A549 (cell line): ENCODE measurements at regions not wholly inside any gene's neighbourhood (a gene's known extent, or its start where the extent isn't known, plus 50 kb on each side); places are given as distances from the start of the nearest gene placed in this dataset.

Experiments
- CHD4 ChIP-seq: fragments of 200-600 bp; sonication (generic); IDR thresholded peaks from 2 replicates; pipeline ENCODE4 v1.6.1; 2016; ENCODE audit warnings: antibody characterized with exemption, mild to moderate bottlenecking, borderline replicate concordance
- EP300 ChIP-seq, 2 experiments: fragments of >200 bp; sonication (Bioruptor Twin); formaldehyde crosslinking; IDR thresholded peaks; 2 replicates in 1 of 2; 3 replicates in 1 of 2; pipeline ENCODE4 v1.6.1; 2016 to 2017
- ESRRA ChIP-seq: fragments of 150-350 bp; IDR thresholded peaks from 2 replicates; pipeline ENCODE4 v1.6.1; 2014; ENCODE audit warnings: mild to moderate bottlenecking, low read length, borderline replicate concordance
- HDAC2 ChIP-seq: fragments of 200-600 bp; sonication (generic); IDR thresholded peaks from 2 replicates; pipeline ENCODE4 v1.6.1; 2016
- MAFK ChIP-seq: fragments of 450-650 bp; IDR thresholded peaks from 2 replicates; pipeline ENCODE4 v1.6.1; 2014; ENCODE audit not compliant: partially characterized antibody
- MYC ChIP-seq: IDR thresholded peaks from 2 replicates; pipeline ENCODE4 v1.6.1; 2012; ENCODE audit warnings: mild to moderate bottlenecking, inconsistent platforms, low read length, improper control_type of control experiment, borderline replicate concordance
- PHF8 ChIP-seq: fragments of 200-600 bp; sonication (generic); IDR thresholded peaks from 2 replicates; pipeline ENCODE4 v1.6.1; 2016; ENCODE audit warnings: low read depth, mild to moderate bottlenecking, antibody characterized with exemption, moderate library complexity, borderline replicate concordance
- POLR2A ChIP-seq: IDR thresholded peaks from 2 replicates; pipeline ENCODE4 v1.6.1; 2012; ENCODE audit warnings: mild to moderate bottlenecking, low read length
- RFX5 ChIP-seq: fragments of 450-650 bp; IDR thresholded peaks from 2 replicates; pipeline ENCODE4 v1.7.1; 2014; ENCODE audit warnings: antibody characterized with exemption, mild to moderate bottlenecking, moderate library complexity
- TF ChIP-seq, protein P1 (sequence below): IDR thresholded peaks from 2 replicates; pipeline ENCODE4 v1.6.1; 2012; ENCODE audit warnings: low read depth, borderline replicate concordance
- TF ChIP-seq, protein P2 (sequence below): fragments of 150-350 bp; IDR thresholded peaks from 2 replicates; pipeline ENCODE4 v1.6.1; 2014; ENCODE audit warnings: low read depth, mild to moderate bottlenecking, low read length
- TF ChIP-seq, protein P3 (sequence below): fragments of >200 bp; sonication (Bioruptor Twin); formaldehyde crosslinking; IDR thresholded peaks from 3 replicates; pipeline ENCODE4 v1.5.1; 2016
- TF ChIP-seq, protein P4 (sequence below): fragments of 450-650 bp; IDR thresholded peaks from 2 replicates; pipeline ENCODE4 v1.6.1; 2014; ENCODE audit warnings: antibody characterized with exemption
- TF ChIP-seq, protein P5 (sequence below): fragments of 200-600 bp; sonication (generic); IDR thresholded peaks from 2 replicates; pipeline ENCODE4 v1.6.1; 2016; ENCODE audit warnings: antibody characterized with exemption, mild to moderate bottlenecking, moderate library complexity

DNA sequence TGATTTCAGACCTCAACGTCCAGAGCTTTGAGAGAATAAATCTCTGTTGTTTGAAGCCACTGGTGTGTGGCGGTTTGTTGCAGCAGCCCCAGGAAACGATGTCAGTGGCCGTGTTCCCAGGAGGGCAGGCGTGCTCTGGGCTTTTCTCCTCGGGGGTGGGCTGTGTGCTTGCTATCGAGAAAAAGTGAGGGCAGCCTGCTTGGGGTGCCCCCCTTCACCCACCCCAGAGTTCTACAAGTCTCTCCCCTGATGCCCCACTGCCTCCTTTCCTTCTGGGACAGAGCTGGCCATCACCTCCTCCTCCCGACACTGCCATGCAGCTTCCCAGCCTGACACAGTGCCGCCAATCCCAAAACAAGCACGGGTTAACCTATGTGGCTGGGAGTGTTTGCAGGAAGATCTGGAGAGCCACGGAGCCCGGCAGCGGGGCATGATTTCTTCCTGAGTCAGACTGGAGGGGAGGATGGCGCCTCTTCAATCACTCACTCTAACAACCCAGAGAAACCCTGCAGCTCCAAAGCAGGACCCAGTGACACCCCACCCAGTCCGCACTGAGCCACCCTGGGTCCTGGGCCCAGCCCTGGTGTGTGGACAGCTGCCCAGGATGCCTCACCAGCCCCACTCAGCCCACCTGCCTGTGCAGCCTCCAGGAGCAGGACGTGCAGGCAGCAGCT is 213.7 kb upstream of the RAB6C start:
- TF ChIP-seq POLR2A (no peak), MYC (no peak), PHF8 (no peak), EP300 (IDR thresholded peaks at IDR 0.05) (no peak), HDAC2 (no peak), CHD4 (no peak), MAFK (no peak), RFX5 (no peak), ESRRA (no peak)
- TF ChIP-seq, protein P1, sequence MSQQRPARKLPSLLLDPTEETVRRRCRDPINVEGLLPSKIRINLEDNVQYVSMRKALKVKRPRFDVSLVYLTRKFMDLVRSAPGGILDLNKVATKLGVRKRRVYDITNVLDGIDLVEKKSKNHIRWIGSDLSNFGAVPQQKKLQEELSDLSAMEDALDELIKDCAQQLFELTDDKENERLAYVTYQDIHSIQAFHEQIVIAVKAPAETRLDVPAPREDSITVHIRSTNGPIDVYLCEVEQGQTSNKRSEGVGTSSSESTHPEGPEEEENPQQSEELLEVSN, result no peak
- TF ChIP-seq, protein P2, sequence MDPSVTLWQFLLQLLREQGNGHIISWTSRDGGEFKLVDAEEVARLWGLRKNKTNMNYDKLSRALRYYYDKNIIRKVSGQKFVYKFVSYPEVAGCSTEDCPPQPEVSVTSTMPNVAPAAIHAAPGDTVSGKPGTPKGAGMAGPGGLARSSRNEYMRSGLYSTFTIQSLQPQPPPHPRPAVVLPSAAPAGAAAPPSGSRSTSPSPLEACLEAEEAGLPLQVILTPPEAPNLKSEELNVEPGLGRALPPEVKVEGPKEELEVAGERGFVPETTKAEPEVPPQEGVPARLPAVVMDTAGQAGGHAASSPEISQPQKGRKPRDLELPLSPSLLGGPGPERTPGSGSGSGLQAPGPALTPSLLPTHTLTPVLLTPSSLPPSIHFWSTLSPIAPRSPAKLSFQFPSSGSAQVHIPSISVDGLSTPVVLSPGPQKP, result no peak
- TF ChIP-seq, protein P3, sequence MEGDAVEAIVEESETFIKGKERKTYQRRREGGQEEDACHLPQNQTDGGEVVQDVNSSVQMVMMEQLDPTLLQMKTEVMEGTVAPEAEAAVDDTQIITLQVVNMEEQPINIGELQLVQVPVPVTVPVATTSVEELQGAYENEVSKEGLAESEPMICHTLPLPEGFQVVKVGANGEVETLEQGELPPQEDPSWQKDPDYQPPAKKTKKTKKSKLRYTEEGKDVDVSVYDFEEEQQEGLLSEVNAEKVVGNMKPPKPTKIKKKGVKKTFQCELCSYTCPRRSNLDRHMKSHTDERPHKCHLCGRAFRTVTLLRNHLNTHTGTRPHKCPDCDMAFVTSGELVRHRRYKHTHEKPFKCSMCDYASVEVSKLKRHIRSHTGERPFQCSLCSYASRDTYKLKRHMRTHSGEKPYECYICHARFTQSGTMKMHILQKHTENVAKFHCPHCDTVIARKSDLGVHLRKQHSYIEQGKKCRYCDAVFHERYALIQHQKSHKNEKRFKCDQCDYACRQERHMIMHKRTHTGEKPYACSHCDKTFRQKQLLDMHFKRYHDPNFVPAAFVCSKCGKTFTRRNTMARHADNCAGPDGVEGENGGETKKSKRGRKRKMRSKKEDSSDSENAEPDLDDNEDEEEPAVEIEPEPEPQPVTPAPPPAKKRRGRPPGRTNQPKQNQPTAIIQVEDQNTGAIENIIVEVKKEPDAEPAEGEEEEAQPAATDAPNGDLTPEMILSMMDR, result no peak
- TF ChIP-seq, protein P4, sequence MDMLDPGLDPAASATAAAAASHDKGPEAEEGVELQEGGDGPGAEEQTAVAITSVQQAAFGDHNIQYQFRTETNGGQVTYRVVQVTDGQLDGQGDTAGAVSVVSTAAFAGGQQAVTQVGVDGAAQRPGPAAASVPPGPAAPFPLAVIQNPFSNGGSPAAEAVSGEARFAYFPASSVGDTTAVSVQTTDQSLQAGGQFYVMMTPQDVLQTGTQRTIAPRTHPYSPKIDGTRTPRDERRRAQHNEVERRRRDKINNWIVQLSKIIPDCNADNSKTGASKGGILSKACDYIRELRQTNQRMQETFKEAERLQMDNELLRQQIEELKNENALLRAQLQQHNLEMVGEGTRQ, result no peak
- TF ChIP-seq, protein P5, sequence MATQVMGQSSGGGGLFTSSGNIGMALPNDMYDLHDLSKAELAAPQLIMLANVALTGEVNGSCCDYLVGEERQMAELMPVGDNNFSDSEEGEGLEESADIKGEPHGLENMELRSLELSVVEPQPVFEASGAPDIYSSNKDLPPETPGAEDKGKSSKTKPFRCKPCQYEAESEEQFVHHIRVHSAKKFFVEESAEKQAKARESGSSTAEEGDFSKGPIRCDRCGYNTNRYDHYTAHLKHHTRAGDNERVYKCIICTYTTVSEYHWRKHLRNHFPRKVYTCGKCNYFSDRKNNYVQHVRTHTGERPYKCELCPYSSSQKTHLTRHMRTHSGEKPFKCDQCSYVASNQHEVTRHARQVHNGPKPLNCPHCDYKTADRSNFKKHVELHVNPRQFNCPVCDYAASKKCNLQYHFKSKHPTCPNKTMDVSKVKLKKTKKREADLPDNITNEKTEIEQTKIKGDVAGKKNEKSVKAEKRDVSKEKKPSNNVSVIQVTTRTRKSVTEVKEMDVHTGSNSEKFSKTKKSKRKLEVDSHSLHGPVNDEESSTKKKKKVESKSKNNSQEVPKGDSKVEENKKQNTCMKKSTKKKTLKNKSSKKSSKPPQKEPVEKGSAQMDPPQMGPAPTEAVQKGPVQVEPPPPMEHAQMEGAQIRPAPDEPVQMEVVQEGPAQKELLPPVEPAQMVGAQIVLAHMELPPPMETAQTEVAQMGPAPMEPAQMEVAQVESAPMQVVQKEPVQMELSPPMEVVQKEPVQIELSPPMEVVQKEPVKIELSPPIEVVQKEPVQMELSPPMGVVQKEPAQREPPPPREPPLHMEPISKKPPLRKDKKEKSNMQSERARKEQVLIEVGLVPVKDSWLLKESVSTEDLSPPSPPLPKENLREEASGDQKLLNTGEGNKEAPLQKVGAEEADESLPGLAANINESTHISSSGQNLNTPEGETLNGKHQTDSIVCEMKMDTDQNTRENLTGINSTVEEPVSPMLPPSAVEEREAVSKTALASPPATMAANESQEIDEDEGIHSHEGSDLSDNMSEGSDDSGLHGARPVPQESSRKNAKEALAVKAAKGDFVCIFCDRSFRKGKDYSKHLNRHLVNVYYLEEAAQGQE, result no peak
